ENCODE measurements at regions not wholly inside any gene's neighbourhood (a gene's known extent, or its start where the extent isn't known, plus 50 kb on each side); places are given as distances from the start of the nearest gene placed in this dataset.
"Not testable (repeated sequence)": the region's sequence is repeated elsewhere in the genome, so short reads cannot be mapped to it uniquely, and the experiment has no call there.

GRCh38 chr5:126009566-126009965 lies 413.6 kb upstream of the GRAMD2B start:
- H3K4me3 Mint-ChIP-seq: no peak overlapping the region
- H3K36me3 Mint-ChIP-seq (ENCODE audit: low read depth): peaks cover 4% of the 10 kb centered on the region; the same call in 1 of the 2 replicates
- H3K27me3 Mint-ChIP-seq (ENCODE audit: insufficient read depth): no peaks in the 10 kb centered on the region
- no peak for DNase-seq
- TF ChIP-seq, protein P1, sequence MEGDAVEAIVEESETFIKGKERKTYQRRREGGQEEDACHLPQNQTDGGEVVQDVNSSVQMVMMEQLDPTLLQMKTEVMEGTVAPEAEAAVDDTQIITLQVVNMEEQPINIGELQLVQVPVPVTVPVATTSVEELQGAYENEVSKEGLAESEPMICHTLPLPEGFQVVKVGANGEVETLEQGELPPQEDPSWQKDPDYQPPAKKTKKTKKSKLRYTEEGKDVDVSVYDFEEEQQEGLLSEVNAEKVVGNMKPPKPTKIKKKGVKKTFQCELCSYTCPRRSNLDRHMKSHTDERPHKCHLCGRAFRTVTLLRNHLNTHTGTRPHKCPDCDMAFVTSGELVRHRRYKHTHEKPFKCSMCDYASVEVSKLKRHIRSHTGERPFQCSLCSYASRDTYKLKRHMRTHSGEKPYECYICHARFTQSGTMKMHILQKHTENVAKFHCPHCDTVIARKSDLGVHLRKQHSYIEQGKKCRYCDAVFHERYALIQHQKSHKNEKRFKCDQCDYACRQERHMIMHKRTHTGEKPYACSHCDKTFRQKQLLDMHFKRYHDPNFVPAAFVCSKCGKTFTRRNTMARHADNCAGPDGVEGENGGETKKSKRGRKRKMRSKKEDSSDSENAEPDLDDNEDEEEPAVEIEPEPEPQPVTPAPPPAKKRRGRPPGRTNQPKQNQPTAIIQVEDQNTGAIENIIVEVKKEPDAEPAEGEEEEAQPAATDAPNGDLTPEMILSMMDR (IDR thresholded peaks at IDR 0.05): no peak
- H3K27ac Mint-ChIP-seq: no peak overlapping the region
- peaks cover 28% of the 10 kb centered on the region for H3K9me3 Mint-ChIP-seq
- H3K4me1 Mint-ChIP-seq (ENCODE audit: low read depth): no peaks in the 10 kb centered on the region

DNA sequence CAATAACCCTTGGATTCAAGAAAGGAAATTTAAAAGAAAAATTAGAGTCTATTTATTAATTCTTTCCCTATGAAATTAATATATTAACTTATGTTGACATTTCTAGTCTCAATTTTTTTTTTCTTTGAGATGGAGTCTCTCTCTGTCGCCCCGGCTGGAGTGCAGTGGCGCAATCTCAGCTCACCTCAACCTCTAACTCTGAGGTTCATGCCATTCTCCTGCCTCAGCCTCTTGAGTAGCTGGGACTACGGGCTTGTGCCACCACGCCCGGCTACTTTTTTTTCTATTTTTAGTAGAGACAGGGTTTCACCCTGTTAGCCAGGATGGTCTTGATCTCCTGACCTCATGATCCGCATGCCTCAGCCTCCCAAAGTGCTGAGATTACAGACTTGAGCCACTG lies 411.7 kb upstream of the GRAMD2B start:
- not testable (repeated sequence) for H3K36me3 Mint-ChIP-seq (ENCODE audit: low read depth); H3K27me3 Mint-ChIP-seq (ENCODE audit: insufficient read depth); H3K27ac Mint-ChIP-seq; H3K4me1 Mint-ChIP-seq (ENCODE audit: low read depth); H3K4me3 Mint-ChIP-seq; DNase-seq
- H3K9me3 Mint-ChIP-seq: peaks cover 39% of the 10 kb centered on the region

- Mint-ChIP-seq H3K27ac (no peak overlapping the region), H3K4me1 (ENCODE audit: low read depth) (no peaks in the 10 kb centered on the region), H3K27me3 (ENCODE audit: insufficient read depth) (no peaks in the 10 kb centered on the region), H3K36me3 (ENCODE audit: low read depth) (peaks cover 4% of the 10 kb centered on the region; the same call in 1 of the 2 replicates), H3K4me3 (no peak overlapping the region), H3K9me3 (peaks cover 41% of the 10 kb centered on the region)
- DNase-seq: no peak
- TF ChIP-seq, protein P1 (IDR thresholded peaks at IDR 0.05): no peak
Measured at GRCh38 chr5:126014676-126015075, 408.5 kb upstream of the GRAMD2B start.

DNA sequence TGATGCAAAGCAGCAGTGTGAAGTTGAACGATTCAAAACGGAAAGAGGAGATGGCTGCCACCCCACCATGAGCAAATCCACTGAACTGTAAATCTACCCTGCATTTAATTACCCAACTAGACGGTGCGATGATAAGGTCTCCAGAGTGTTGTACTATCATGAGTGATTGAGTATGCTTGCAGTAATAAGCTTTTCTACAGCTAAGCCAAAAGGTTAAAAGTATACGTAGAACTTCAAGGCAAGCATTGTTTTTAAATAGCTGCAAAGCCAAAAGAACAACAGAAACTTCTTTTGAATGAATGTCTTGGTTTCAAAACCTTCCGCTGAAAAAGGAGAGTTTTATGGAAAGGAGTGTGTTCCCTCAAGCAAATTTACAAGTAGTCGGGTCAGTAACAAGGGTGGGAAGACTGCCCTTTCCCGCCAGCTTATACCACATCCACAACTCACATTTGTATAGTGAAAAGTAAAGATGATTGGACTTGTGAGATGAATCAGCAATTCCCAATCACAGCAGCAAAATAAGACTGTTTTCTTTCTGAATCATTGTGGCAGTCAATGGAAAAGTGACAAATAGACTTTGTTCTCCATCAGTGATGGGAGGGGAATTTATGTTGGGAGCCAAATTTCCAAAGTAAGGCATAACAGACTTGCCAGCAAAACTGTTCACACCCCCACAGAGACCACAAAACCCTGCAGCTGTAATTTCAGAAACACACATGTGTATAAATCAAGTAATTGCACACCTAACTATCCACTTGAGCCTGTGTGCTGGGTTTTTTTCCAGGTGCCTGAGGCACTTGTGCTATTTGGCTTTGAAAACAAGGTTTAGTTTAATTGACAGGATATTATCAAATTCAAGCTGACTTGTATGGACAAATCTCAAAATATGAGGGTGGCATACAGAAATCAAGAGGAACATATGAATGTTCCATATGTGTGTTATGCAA lies 407.7 kb upstream of the GRAMD2B start:
- TF ChIP-seq, protein P1 (IDR thresholded peaks at IDR 0.05): no peak
- Mint-ChIP-seq H3K4me1 (ENCODE audit: low read depth) (no peaks in the 10 kb centered on the region), H3K9me3 (peaks cover 40% of the 10 kb centered on the region), H3K4me3 (no peak overlapping the region), H3K27me3 (ENCODE audit: insufficient read depth) (no peaks in the 10 kb centered on the region), H3K36me3 (ENCODE audit: low read depth) (peaks cover 4% of the 10 kb centered on the region; the same call in 1 of the 2 replicates), H3K27ac (no peak overlapping the region)
- DNase-seq: no peak

DNA sequence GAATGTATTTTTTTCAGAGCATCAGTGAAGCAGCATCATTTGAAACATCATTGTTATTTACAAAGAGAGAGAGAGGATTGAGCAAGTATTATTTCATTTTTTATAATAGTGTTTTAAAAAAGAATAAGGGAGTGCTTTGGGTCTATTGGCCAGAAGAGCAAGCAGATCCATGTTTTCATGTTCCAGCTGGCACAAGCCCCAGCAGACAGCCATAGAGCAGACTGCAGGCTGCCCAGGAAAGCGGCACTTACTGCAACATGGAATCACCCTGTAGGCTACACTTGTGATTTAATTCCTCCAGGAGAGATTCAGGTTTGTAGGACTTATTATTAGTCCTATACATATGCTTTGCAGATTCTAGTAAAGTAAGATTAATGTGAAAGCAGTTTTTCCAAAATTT lies 407.0 kb upstream of the GRAMD2B start:
- Mint-ChIP-seq H3K9me3 (peaks cover 43% of the 10 kb centered on the region), H3K27me3 (ENCODE audit: insufficient read depth) (no peaks in the 10 kb centered on the region), H3K4me1 (ENCODE audit: low read depth) (no peaks in the 10 kb centered on the region), H3K36me3 (ENCODE audit: low read depth) (peaks cover 4% of the 10 kb centered on the region; the same call in 1 of the 2 replicates), H3K27ac (no peak overlapping the region), H3K4me3 (no peak overlapping the region)
- TF ChIP-seq, protein P1 (IDR thresholded peaks at IDR 0.05): no peak
- DNase-seq: no peak

GRCh38 chr5:126017096-126017495 lies 406.1 kb upstream of the GRAMD2B start:
- DNase-seq: no peak
- TF ChIP-seq, protein P1 (IDR thresholded peaks at IDR 0.05): no peak
- peaks cover 4% of the 10 kb centered on the region; the same call in 1 of the 2 replicates for H3K36me3 Mint-ChIP-seq (ENCODE audit: low read depth)
- peaks cover 49% of the 10 kb centered on the region for H3K9me3 Mint-ChIP-seq
- H3K4me3 Mint-ChIP-seq: no peak overlapping the region
- H3K4me1 Mint-ChIP-seq (ENCODE audit: low read depth): no peaks in the 10 kb centered on the region
- no peak overlapping the region for H3K27ac Mint-ChIP-seq
- no peaks in the 10 kb centered on the region for H3K27me3 Mint-ChIP-seq (ENCODE audit: insufficient read depth)

All from HFFc6 (cell line).